ENCODE measurements at regions not wholly inside any gene's neighbourhood (a gene's known extent, or its start where the extent isn't known, plus 50 kb on each side); places are given as distances from the start of the nearest gene placed in this dataset.
"Not testable (repeated sequence)": the region's sequence is repeated elsewhere in the genome, so short reads cannot be mapped to it uniquely, and the experiment has no call there.

DNA sequence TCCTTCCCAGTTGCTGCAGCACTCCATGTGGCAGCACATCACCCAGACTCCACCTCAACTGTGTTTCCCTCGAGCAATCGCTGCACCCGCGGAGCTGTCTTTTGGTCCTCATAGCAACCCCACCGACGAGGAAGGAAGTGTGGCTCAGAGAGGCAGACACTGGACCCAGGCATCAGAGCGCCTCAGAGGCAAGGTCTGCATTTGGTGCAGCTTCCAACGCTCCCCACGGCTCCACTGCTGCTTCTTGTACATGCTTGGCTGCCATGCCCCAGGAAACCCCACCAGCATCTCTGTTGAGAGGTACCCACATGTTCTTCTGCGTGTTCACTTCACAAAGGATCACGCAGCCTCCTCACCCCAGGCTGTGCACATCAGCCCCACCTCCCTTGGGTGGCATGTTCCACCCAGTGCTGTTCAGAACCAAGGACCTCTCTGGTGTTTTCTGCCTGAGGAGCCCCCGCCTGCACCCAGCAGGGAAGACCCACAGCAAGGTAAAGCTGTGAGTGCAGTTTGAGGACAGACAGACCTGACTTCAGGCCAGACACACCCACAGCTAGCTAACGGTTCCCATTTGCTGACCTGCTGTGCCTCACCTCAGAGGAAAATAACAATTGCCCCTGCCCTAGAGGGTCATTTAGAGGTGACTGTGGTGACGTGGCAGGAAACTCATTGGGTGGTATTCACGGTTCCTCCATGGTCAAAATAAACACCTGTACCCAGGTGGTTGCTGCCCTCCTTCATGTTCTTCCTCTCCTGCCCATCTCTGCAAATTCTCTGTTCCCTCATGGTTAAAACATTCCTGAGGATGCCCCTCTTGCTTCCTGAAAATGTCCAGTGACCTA, 326.3 kb upstream of the MYT1L start:
- Histone ChIP-seq H3K4me3 (no peak overlapping the region), H3K9me3 (no peaks in the 10 kb centered on the region), H3K36me3 (replicated peaks) (no peaks in the 10 kb centered on the region), H3K4me1 (no peaks in the 10 kb centered on the region), H3K27me3 (ENCODE audit: low read depth) (no peaks in the 10 kb centered on the region)
- no peak for DNase-seq (ENCODE audit: low spot score in 2 of 2)
- in situ Hi-C loops (cut with MboI; ENCODE audit: low sequenced_read_pairs) = no loop called here

GRCh38 chr2:2656115-2657011, 325.3 kb upstream of the MYT1L start:
- in situ Hi-C loops (cut with MboI; ENCODE audit: low sequenced_read_pairs) = no loop called here
- H3K9me3 ChIP-seq = no peaks in the 10 kb centered on the region

GRCh38 chr2:2655453-2656114, 324.5 kb upstream of the MYT1L start:
- Histone ChIP-seq H3K4me1 (no peaks in the 10 kb centered on the region), H3K4me3 (no peak overlapping the region), H3K36me3 (replicated peaks) (no peaks in the 10 kb centered on the region), H3K27me3 (ENCODE audit: low read depth) (no peaks in the 10 kb centered on the region), H3K9me3 (no peaks in the 10 kb centered on the region)
- no peak for DNase-seq (ENCODE audit: low spot score in 2 of 2)
- in situ Hi-C loops (cut with MboI; ENCODE audit: low sequenced_read_pairs) = no loop called here

More at GRCh38 chr2:2656115-2657011, 325.3 kb upstream of the MYT1L start:
- Histone ChIP-seq H3K4me1 (no peaks in the 10 kb centered on the region), H3K36me3 (replicated peaks) (no peaks in the 10 kb centered on the region), H3K27me3 (ENCODE audit: low read depth) (no peaks in the 10 kb centered on the region), H3K4me3 (no peak overlapping the region)
- no peak for DNase-seq (ENCODE audit: low spot score in 2 of 2)

- in situ Hi-C loops (cut with MboI; ENCODE audit: low sequenced_read_pairs) = no loop called here
- Histone ChIP-seq H3K27me3 (ENCODE audit: low read depth) (no peaks in the 10 kb centered on the region), H3K36me3 (replicated peaks) (no peaks in the 10 kb centered on the region), H3K9me3 (no peaks in the 10 kb centered on the region), H3K4me1 (no peaks in the 10 kb centered on the region), H3K4me3 (no peak overlapping the region)
- no peak for DNase-seq (ENCODE audit: low spot score in 2 of 2)
Measured at GRCh38 chr2:2653231-2653630, 322.2 kb upstream of the MYT1L start.

DNA sequence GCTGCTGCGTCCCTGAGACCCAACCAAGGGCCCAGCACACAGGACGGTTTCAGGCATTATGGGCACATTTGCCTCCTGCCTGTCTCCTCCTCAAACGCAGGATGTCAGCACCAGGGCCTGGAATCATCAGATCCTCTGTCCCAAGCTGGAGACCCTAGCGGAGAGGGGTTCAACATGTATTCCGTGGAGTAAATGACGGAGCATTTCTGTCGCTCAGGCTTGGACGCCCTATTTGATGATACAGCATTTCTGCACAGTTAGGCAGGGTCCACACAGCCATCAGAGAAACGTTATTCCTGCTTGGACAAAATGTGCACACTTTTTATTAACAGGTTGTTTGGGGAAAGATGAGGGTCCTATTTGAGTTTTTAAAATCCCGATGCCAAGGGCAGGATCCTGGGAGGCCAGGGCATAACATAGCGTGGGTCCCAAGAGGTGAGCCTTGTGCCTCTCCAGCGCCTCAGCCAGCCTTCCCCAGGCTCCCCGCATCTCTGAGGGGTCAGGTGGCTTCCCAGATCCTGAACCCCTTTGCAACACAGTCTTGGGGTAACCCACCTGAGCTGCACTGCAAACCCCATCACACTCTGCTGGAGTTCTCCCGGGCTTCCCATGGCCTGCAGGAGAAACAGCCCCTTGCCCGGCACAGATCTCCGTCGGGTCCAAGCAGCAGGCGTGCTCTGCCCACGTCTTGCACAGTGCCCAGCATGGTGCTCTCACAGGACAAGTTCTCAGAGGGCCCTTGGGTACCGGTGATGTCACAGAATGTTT, 319.7 kb upstream of the MYT1L start:
- Histone ChIP-seq H3K4me3 (no peak overlapping the region), H3K4me1 (no peaks in the 10 kb centered on the region), H3K27me3 (ENCODE audit: low read depth) (no peaks in the 10 kb centered on the region), H3K9me3 (no peaks in the 10 kb centered on the region), H3K36me3 (replicated peaks) (no peaks in the 10 kb centered on the region)
- in situ Hi-C loops (cut with MboI; ENCODE audit: low sequenced_read_pairs) = no loop called here
- DNase-seq (ENCODE audit: low spot score in 2 of 2) = no peak

DNA sequence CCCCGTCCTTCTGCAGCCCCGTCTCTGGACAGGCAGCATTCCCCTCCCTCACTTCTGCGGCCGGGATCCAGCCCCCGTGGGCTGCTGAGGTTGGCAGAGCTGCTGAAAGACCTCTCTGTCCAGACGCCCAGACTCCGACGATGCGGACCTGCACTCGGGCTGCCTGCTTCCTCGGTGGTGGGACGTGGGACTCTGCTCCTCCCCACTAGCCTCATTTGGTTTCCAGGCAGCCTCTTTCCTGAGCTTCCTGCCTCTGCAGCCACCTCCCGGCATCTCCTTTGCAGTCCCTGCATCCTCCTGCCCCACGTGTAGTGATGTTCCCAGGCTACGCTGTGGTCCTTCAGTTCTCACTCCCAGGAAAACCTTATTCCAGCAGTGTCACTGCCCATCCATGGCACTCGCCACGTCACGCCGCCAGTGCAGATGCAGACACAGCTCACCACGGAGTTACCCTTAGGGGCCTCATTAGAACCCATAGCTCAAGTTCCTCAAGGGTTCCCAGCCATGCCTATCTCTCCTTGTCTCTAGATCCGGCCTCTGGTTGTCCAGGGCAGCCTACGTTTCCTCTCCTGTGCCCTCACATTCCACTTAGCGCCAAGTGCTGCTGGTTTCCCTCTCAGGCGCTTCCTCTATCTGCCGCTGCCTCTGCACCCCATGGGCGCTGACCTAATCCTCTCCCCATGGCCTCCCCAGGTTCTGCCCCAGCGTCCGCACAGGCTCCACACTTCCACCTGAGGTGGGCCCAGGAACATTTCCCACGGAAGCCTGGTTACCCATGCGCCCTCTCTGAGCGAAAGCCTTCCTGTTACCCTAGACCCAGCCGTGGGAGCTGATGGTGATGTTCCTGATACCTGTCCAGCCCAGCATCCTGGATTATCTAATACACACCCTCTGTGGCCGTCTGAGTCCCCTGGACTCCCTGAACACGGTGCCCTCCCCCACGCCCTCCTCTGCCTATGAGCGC, 318.3 kb upstream of the MYT1L start:
- H3K36me3 ChIP-seq (replicated peaks) = no peaks in the 10 kb centered on the region
- no peaks in the 10 kb centered on the region for H3K27me3 ChIP-seq (ENCODE audit: low read depth)
- in situ Hi-C loops (cut with MboI; ENCODE audit: low sequenced_read_pairs) = no loop called here
- H3K4me3 ChIP-seq = no peak overlapping the region
- no peaks in the 10 kb centered on the region for H3K9me3 ChIP-seq
- no peak for DNase-seq (ENCODE audit: low spot score in 2 of 2)
- no peaks in the 10 kb centered on the region for H3K4me1 ChIP-seq

- Histone ChIP-seq H3K27me3 (ENCODE audit: low read depth) (no peaks in the 10 kb centered on the region), H3K9me3 (no peaks in the 10 kb centered on the region), H3K4me1 (no peaks in the 10 kb centered on the region), H3K4me3 (no peak overlapping the region), H3K36me3 (replicated peaks) (no peaks in the 10 kb centered on the region)
- in situ Hi-C loops (cut with MboI; ENCODE audit: low sequenced_read_pairs) = no loop called here
- no peak for DNase-seq (ENCODE audit: low spot score in 2 of 2)
Measured at GRCh38 chr2:2648094-2648493, 317.0 kb upstream of the MYT1L start.

DNA sequence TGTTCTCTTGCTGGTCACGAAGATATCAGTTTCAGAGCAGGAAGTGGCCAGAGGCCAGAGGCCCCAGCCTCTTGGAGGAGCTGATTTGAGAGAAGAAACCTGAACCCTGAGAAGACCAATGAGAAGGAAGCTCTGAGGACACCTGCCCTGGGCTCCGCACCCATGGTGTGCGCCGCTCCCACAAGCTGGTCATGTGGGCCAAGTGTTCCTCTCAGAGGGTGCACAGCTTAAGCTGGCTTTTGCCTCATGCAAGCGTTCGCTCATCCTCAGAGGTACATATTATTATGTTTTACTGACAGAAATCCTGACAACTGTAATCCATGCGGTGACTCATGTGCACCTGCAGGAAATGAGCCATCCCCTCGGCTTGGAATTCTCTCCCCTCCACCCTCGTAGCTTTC, 316.1 kb upstream of the MYT1L start:
- Histone ChIP-seq H3K9me3 (no peaks in the 10 kb centered on the region), H3K4me1 (no peaks in the 10 kb centered on the region), H3K27me3 (ENCODE audit: low read depth) (no peaks in the 10 kb centered on the region), H3K4me3 (no peak overlapping the region), H3K36me3 (replicated peaks) (no peaks in the 10 kb centered on the region)
- in situ Hi-C loops (cut with MboI; ENCODE audit: low sequenced_read_pairs) = no loop called here
- DNase-seq (ENCODE audit: low spot score in 2 of 2) = no peak

DNA sequence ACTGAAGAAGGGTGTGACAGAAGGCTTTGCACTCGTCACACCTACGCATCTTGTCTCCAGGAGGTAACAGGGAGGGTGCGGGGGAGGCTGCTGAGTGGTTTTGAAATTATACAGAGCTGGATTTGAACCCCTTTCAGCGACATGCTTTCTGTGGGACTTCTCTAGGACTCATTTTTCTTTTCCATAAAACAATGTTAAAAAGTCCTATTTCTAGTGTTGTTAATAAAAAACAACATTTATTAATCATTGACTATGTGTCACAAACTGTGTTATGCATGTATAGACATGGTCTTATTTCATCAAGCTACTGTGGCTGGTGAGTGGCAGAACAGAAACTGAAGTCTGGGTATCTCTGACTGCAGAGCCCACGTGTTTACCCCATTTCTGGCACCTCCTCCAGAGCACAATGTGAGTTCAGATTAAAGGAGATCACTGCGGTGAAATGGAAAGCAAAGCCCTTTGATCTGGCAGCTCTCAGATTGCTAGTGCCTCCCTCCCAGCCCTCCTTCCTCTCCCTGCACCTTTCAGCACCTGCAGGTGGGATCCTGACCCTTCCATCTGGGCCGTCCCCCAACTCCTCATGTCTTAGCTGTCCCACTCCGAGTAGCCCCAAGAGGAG, 315.5 kb upstream of the MYT1L start:
- no peak for DNase-seq (ENCODE audit: low spot score in 2 of 2)
- no peaks in the 10 kb centered on the region for H3K4me1 ChIP-seq

GRCh38 chr2:2645162-2645855, 314.2 kb upstream of the MYT1L start:
- no peak for DNase-seq (ENCODE audit: low spot score in 2 of 2)
- H3K36me3 ChIP-seq (replicated peaks) = no peaks in the 10 kb centered on the region
- in situ Hi-C loops (cut with MboI; ENCODE audit: low sequenced_read_pairs) = no loop called here
- no peak overlapping the region for H3K4me3 ChIP-seq
- no peaks in the 10 kb centered on the region for H3K9me3 ChIP-seq
- no peaks in the 10 kb centered on the region for H3K27me3 ChIP-seq (ENCODE audit: low read depth)
- H3K4me1 ChIP-seq = no peaks in the 10 kb centered on the region

More for the DNA sequence above, 315.5 kb upstream of the MYT1L start:
- no peaks in the 10 kb centered on the region for H3K27me3 ChIP-seq (ENCODE audit: low read depth)
- H3K4me3 ChIP-seq = no peak overlapping the region
- in situ Hi-C loops (cut with MboI; ENCODE audit: low sequenced_read_pairs) = no loop called here
- H3K9me3 ChIP-seq = no peaks in the 10 kb centered on the region
- H3K36me3 ChIP-seq (replicated peaks) = no peaks in the 10 kb centered on the region

- H3K9me3 ChIP-seq; H3K4me1 ChIP-seq; H3K36me3 ChIP-seq (replicated peaks); H3K27me3 ChIP-seq (ENCODE audit: low read depth); in situ Hi-C loops (cut with MboI; ENCODE audit: low sequenced_read_pairs); DNase-seq (ENCODE audit: low spot score in 2 of 2); H3K4me3 ChIP-seq: not testable (repeated sequence)
Measured at GRCh38 chr2:2644751-2645150, 313.7 kb upstream of the MYT1L start.

- in situ Hi-C loops (cut with MboI; ENCODE audit: low sequenced_read_pairs) = no loop called here
- Histone ChIP-seq H3K4me1 (no peaks in the 10 kb centered on the region), H3K9me3 (no peaks in the 10 kb centered on the region), H3K27me3 (ENCODE audit: low read depth) (no peaks in the 10 kb centered on the region), H3K4me3 (no peak overlapping the region), H3K36me3 (replicated peaks) (no peaks in the 10 kb centered on the region)
- DNase-seq (ENCODE audit: low spot score in 2 of 2) = no peak
Measured at GRCh38 chr2:2644040-2644439, 313.0 kb upstream of the MYT1L start.
